Esophagus squamous epithelium (tissue), 5 donors: ENCODE measurements at regions not wholly inside any gene's neighbourhood (a gene's known extent, or its start where the extent isn't known, plus 50 kb on each side); places are given as distances from the start of the nearest gene placed in this dataset.

ENCODE experiments used
- DNase-seq: peaks from one replicate; lab custom pipeline; 2025; lab: John Stamatoyannopoulos, UW
- H3K27ac ChIP-seq, 4 donors: fragments of 200-600 bp; sonication (generic); one replicate each; pipeline ENCODE4 v1.5.1; 2016 to 2019; ENCODE audit warnings: mild to moderate bottlenecking in 1 of 4
- H3K27me3 ChIP-seq, 4 donors: fragments of 200-600 bp; sonication (generic); 1 replicate in 3 of 4; 2 replicates in 1 of 4; pipeline versions ENCODE4 v1.5.1 to v1.6.0; 2017 to 2021; ENCODE audit warnings: antibody characterized with exemption in 1 of 4
- H3K36me3 ChIP-seq, 3 donors: fragments of 200-600 bp; sonication (generic); one replicate each; pipeline ENCODE4 v1.5.1; 2016 to 2019
- H3K4me1 ChIP-seq, 3 donors: fragments of 200-600 bp; sonication (generic); one replicate each; pipeline ENCODE4 v1.5.1; 2017 to 2019
- H3K4me3 ChIP-seq, 4 donors: fragments of 200-600 bp; sonication (generic); 1 replicate in 3 of 4; 2 replicates in 1 of 4; pipeline ENCODE4 v1.5.1; 2016 to 2019; ENCODE audit warnings: mild to moderate bottlenecking in 2 of 4, moderate library complexity in 1 of 4
- H3K9me3 ChIP-seq, 3 donors: fragments of 200-600 bp; sonication (generic); one replicate each; pipeline ENCODE4 v1.5.1; 2016 to 2019
- POLR2A ChIP-seq, 4 donors: fragments of 450-650 bp; IDR thresholded peaks; one replicate each; pipeline ENCODE4 v1.6.1; 2017; ENCODE audit warnings: antibody characterized with exemption in 4 of 4, mild to moderate bottlenecking in 4 of 4, moderate library complexity in 3 of 4
- WGBS, 2 donors: methylation state at CpG; one replicate each; pipeline ENCODE4 v1.1.5; 2018; 5-methylcytosine and 5-hydroxymethylcytosine counted together
- intact Hi-C: fragments of 100-400 bp; cut with DNase I; formaldehyde crosslinking; loops from one replicate; pipeline ENCODE4 v1.15.0; 2022
- TF ChIP-seq, protein P1 (sequence below), 6 experiments: fragments of 450-650 bp in 4 of 6; fragments of 200-600 bp in 2 of 6; sonication (generic) in 2 of 6; IDR thresholded peaks; one replicate each; pipeline ENCODE4 v1.5.1; 2016 to 2019; ENCODE audit warnings: antibody characterized with exemption in 6 of 6, mild to moderate bottlenecking in 4 of 6, moderate library complexity in 4 of 6
- donor health status: DM: yes; HTN: yes; CAD: no.

GRCh38 chr5:56346741-56347535 lies 113.8 kb upstream of the ANKRD55 start:
- no peak overlapping the region for H3K27ac ChIP-seq
- no peaks in the 10 kb centered on the region for H3K9me3 ChIP-seq
- H3K27me3 ChIP-seq = no peaks in the 10 kb centered on the region
- H3K4me1 ChIP-seq = peaks cover 0 to 16% (median 9%) of the 10 kb centered on the region in 3 donors
- H3K36me3 ChIP-seq = no peaks in the 10 kb centered on the region
- TF ChIP-seq POLR2A (IDR thresholded peaks at IDR 0.05) = no peak
- TF ChIP-seq, protein P1, sequence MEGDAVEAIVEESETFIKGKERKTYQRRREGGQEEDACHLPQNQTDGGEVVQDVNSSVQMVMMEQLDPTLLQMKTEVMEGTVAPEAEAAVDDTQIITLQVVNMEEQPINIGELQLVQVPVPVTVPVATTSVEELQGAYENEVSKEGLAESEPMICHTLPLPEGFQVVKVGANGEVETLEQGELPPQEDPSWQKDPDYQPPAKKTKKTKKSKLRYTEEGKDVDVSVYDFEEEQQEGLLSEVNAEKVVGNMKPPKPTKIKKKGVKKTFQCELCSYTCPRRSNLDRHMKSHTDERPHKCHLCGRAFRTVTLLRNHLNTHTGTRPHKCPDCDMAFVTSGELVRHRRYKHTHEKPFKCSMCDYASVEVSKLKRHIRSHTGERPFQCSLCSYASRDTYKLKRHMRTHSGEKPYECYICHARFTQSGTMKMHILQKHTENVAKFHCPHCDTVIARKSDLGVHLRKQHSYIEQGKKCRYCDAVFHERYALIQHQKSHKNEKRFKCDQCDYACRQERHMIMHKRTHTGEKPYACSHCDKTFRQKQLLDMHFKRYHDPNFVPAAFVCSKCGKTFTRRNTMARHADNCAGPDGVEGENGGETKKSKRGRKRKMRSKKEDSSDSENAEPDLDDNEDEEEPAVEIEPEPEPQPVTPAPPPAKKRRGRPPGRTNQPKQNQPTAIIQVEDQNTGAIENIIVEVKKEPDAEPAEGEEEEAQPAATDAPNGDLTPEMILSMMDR (IDR thresholded peaks at IDR 0.05) = no peak
- no peak for DNase-seq
- WGBS, 2 donors = 69 to 72% methylated on average over 2 of the region's 2 CpGs
- intact Hi-C loops = no loop called here
- no peak overlapping the region for H3K4me3 ChIP-seq

DNA sequence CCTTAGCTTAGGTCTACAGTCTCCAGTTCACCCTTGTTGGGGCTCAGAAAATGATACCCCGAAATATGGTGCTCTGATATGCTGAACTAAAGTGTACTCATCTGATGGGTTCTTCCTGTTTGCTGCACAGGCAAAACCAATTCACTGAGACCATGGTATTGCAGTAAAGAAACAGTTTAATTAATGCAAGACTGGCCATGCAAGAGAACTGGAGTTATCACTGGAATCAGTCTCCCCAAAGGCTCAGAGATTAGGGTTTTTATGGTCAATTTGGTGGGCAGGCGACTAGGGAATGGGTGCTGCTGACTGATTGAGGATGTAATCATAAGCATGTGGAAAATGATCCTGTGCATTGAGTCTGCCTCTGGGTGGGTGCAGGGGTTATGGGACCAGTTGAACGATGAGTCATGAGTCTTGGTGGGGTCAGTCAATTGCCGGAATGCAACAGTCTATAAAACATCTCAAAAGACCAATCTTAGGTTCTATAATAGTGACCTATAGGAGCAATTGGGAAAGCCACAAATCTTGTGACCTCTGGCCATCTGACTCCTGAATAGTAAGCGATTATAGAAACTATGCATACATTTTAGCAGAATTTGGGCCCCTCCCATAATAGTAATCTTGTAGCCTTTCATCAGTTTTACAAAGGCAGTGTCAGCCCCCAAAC lies 113.0 kb upstream of the ANKRD55 start:
- no peak overlapping the region for H3K27ac ChIP-seq
- peaks cover 0 to 16% (median 9%) of the 10 kb centered on the region in 3 donors for H3K4me1 ChIP-seq
- WGBS, 2 donors = 90 to 92% methylated on average over 5 of the region's 5 CpGs
- intact Hi-C loops = no loop called here
- no peaks in the 10 kb centered on the region for H3K27me3 ChIP-seq
- TF ChIP-seq POLR2A (IDR thresholded peaks at IDR 0.05) = no peak
- no peak for DNase-seq
- no peaks in the 10 kb centered on the region for H3K9me3 ChIP-seq
- no peaks in the 10 kb centered on the region for H3K36me3 ChIP-seq
- H3K4me3 ChIP-seq = no peak overlapping the region

GRCh38 chr5:56345352-56345751 lies 112.2 kb upstream of the ANKRD55 start:
- TF ChIP-seq, protein P1 (IDR thresholded peaks at IDR 0.05) = no peak
- no peak for TF ChIP-seq POLR2A (IDR thresholded peaks at IDR 0.05)
- Histone ChIP-seq H3K36me3 (no peaks in the 10 kb centered on the region), H3K4me1 (peaks cover 0 to 8% (median 4%) of the 10 kb centered on the region in 3 donors), H3K27me3 (no peaks in the 10 kb centered on the region), H3K9me3 (no peaks in the 10 kb centered on the region), H3K27ac (no peak overlapping the region), H3K4me3 (no peak overlapping the region)
- intact Hi-C loops = no loop called here
- DNase-seq = no peak

DNA sequence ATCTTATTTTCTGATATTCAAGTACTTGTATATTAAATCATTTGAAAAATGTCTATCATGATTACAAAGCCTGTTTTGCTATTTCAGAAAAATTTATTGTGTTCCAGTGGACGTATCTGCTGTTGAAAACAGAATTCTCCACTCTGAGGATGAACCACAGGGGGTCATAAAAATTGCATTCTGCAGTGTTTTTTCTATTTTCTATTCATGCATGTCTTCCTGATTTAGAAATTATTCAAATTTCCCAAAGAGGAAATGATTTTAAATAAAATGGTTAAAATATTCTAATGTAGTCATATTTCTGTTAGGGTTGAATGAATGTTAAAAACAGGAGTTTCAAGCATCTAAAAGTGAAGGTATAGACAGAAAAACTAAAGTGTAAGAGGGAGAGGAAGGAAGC lies 111.5 kb upstream of the ANKRD55 start:
- Histone ChIP-seq H3K4me3 (no peak overlapping the region), H3K27me3 (no peaks in the 10 kb centered on the region), H3K36me3 (no peaks in the 10 kb centered on the region), H3K9me3 (no peaks in the 10 kb centered on the region), H3K27ac (no peak overlapping the region), H3K4me1 (peaks cover 0 to under 1% (median 0%) of the 10 kb centered on the region in 3 donors)
- DNase-seq = no peak
- intact Hi-C loops = no loop called here
- TF ChIP-seq, protein P1 (IDR thresholded peaks at IDR 0.05) = no peak
- TF ChIP-seq POLR2A (IDR thresholded peaks at IDR 0.05) = no peak
- 61 to 86% methylated on average over 1 of the region's 1 CpG for WGBS, 2 donors

DNA sequence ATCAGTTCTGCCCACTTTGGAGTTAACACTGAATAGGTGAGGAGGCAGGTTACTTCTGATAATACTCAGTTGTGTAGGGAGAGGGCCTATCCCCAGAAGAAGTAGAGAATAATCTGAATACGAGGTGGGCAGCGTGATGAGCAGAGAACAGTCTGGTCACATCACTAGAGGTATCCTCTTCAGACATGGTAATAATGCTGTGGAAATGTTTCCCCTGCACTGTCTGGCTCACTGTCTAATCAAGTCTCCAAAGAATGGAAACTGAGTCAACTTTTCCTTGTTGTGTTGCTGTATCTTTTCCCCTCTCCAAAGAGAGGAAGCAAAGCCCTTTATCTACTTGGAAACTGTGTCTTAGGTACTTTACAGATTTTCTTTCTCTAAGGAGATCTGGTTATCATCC lies 110.9 kb upstream of the ANKRD55 start:
- H3K9me3 ChIP-seq = no peaks in the 10 kb centered on the region
- 94 to 95% methylated on average over 2 of the region's 2 CpGs for WGBS, 2 donors
- H3K4me3 ChIP-seq = no peak overlapping the region
- intact Hi-C loops = no loop called here
- H3K27ac ChIP-seq = no peak overlapping the region
- no peaks in the 10 kb centered on the region for H3K27me3 ChIP-seq
- H3K4me1 ChIP-seq = no peaks in the 10 kb centered on the region
- H3K36me3 ChIP-seq = no peaks in the 10 kb centered on the region
- no peak for DNase-seq
- TF ChIP-seq, protein P1 (IDR thresholded peaks at IDR 0.05) = no peak
- TF ChIP-seq POLR2A (IDR thresholded peaks at IDR 0.05) = no peak
